Astrocyte (in vitro differentiated cells and primary cell): ENCODE measurements at regions not wholly inside any gene's neighbourhood (a gene's known extent, or its start where the extent isn't known, plus 50 kb on each side); places are given as distances from the start of the nearest gene placed in this dataset.
"Not testable (repeated sequence)": the region's sequence is repeated elsewhere in the genome, so short reads cannot be mapped to it uniquely, and the experiment has no call there.

Experiments
- DNase-seq: peaks from one replicate; pipeline ENCODE4 v3.0.0-alpha.2; 2010; ENCODE audit warnings: low read depth
- FAIRE-seq: peaks from 2 replicates; lab custom pipeline; 2011; peaks lifted over from hg19 to GRCh38; lab: Jason Lieb, UNC
- H2AFZ ChIP-seq: 2 replicates; pipeline ENCODE4 v1.6.0; 2012; ENCODE audit warnings: low read depth, low read length, inconsistent platforms
- H3K27ac ChIP-seq: 2 replicates; pipeline ENCODE4 v1.5.1; 2011; ENCODE audit warnings: low read depth, low read length, inconsistent platforms
- H3K27me3 ChIP-seq: 2 replicates; pipeline ENCODE4 v1.6.0; 2011; ENCODE audit warnings: low read length, inconsistent platforms; ENCODE audit not compliant: insufficient read depth
- H3K36me3 ChIP-seq: 2 replicates; pipeline ENCODE4 v1.5.1; 2011; ENCODE audit warnings: low read length, inconsistent platforms; ENCODE audit not compliant: insufficient read depth
- H3K4me1 ChIP-seq: 2 replicates; pipeline ENCODE4 v1.5.1; 2011; ENCODE audit warnings: low read length, inconsistent platforms; ENCODE audit not compliant: insufficient read depth
- H3K4me2 ChIP-seq: 2 replicates; pipeline ENCODE4 v1.6.0; 2012; ENCODE audit warnings: low read length, inconsistent platforms
- H3K4me3 ChIP-seq: 2 replicates; pipeline ENCODE4 v1.5.1; 2011; ENCODE audit warnings: low read depth, mild to moderate bottlenecking, low read length, inconsistent platforms; ENCODE audit not compliant: insufficient read depth
- H3K79me2 ChIP-seq: 2 replicates; pipeline ENCODE4 v1.6.0; 2012; ENCODE audit warnings: mild to moderate bottlenecking, low read length, inconsistent platforms; ENCODE audit not compliant: insufficient read depth
- H3K9ac ChIP-seq: 2 replicates; pipeline ENCODE4 v1.6.0; 2012; ENCODE audit warnings: mild to moderate bottlenecking, low read length, inconsistent platforms
- H3K9me3 ChIP-seq: 2 replicates; pipeline ENCODE4 v1.5.1; 2012; ENCODE audit warnings: low read depth, mild to moderate bottlenecking, low read length, inconsistent platforms; ENCODE audit not compliant: insufficient read depth
- H4K20me1 ChIP-seq: 2 replicates; pipeline ENCODE4 v1.6.0; 2012; ENCODE audit warnings: low read length, inconsistent platforms; ENCODE audit not compliant: insufficient read depth
- H3K27ac Mint-ChIP-seq: one replicate; pipeline ENCODE4 v1.8.0; 2021; ENCODE audit warnings: mild to moderate bottlenecking, mixed read lengths; ENCODE audit not compliant: unreplicated experiment
- H3K27me3 Mint-ChIP-seq: one replicate; pipeline ENCODE4 v1.8.0; 2021; ENCODE audit warnings: low read depth, mixed read lengths; ENCODE audit not compliant: unreplicated experiment
- H3K36me3 Mint-ChIP-seq: one replicate; pipeline ENCODE4 v1.8.0; 2021; ENCODE audit warnings: low read depth, mixed read lengths; ENCODE audit not compliant: unreplicated experiment
- H3K4me1 Mint-ChIP-seq: one replicate; pipeline ENCODE4 v1.8.0; 2021; ENCODE audit warnings: low read depth, mixed read lengths; ENCODE audit not compliant: unreplicated experiment
- H3K4me3 Mint-ChIP-seq: one replicate; pipeline ENCODE4 v1.8.0; 2021; ENCODE audit warnings: mild to moderate bottlenecking, moderate library complexity, mixed read lengths; ENCODE audit not compliant: unreplicated experiment
- H3K9me3 Mint-ChIP-seq: one replicate; pipeline ENCODE4 v1.8.0; 2021; ENCODE audit warnings: mild to moderate bottlenecking, mixed read lengths; ENCODE audit not compliant: unreplicated experiment

DNA sequence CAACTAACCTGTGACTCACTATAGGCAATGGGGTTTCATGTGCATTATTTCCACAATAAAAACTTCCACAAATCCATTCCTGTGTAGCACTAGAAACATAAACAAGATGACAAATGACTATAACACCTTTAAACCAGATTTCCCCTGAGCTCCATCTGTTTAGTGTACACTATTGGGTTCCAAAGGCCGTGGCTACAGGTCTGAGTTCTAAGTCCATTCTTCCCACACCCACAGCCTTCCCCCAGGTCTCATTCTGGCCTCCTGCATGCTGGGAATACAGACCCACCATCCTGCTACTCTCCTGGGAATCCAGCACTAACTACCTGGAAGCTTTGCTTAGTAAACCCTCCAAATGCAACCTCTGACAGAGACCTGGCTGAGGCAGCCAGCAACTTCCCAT lies 460.2 kb downstream of the RPIA start:
- not testable (repeated sequence) for H3K4me3 Mint-ChIP-seq, H3K9ac ChIP-seq, DNase-seq, H3K27ac ChIP-seq, H3K27me3 ChIP-seq, H3K36me3 ChIP-seq, H3K36me3 Mint-ChIP-seq, H3K27ac Mint-ChIP-seq, H3K79me2 ChIP-seq, H3K9me3 ChIP-seq, H3K4me1 ChIP-seq, H3K4me1 Mint-ChIP-seq, FAIRE-seq, H2AFZ ChIP-seq, H3K9me3 Mint-ChIP-seq, H3K4me2 ChIP-seq, H4K20me1 ChIP-seq, H3K4me3 ChIP-seq
- H3K27me3 Mint-ChIP-seq: peaks cover 18% of the 10 kb centered on the region

DNA sequence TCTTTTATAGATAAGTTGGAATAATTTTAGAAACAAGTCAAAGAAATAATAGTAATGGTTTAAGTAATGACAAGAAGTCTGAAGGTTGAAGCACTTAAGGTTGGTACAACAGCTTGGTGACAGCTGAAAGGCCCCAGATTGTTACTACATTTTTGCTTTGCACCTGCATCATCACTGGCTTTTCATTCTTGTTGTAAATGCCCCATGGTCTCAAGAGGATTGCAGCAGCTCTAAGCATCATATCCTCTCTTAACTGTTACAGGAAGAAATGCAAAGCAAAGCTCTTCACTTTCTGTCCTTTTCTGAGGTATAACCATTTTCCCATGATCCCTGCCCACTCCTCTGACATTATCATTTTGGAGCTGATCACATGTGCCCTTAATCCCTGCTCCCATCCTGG lies 461.0 kb downstream of the RPIA start:
- H3K36me3 Mint-ChIP-seq, H3K79me2 ChIP-seq, FAIRE-seq, H3K4me1 ChIP-seq, H3K4me1 Mint-ChIP-seq, H3K9ac ChIP-seq, H3K36me3 ChIP-seq, H3K4me3 ChIP-seq, H3K27ac Mint-ChIP-seq, H3K4me2 ChIP-seq, H3K4me3 Mint-ChIP-seq, H3K27ac ChIP-seq, H4K20me1 ChIP-seq, H2AFZ ChIP-seq, H3K9me3 Mint-ChIP-seq, DNase-seq, H3K27me3 ChIP-seq, H3K9me3 ChIP-seq: not testable (repeated sequence)
- peaks cover 18% of the 10 kb centered on the region for H3K27me3 Mint-ChIP-seq

DNA sequence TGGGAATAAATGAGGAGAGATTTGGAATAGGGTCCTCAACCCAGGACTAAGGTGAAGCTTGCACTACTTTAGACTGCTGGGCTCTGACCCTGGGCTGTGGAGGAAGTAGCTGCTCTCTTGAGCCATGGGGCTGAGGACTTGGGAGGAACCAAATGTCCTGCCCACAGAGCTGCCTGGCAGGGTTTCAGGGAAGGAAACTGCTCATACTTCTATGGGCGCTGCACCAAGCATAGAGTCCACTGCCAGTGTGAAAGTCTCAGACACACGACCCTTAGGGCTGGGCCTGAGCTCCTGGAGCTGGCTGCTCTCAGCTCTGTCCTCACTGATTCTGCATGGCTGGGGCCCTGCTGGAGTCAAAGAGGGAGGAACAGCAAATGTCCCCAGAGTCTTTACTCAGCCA lies 461.7 kb downstream of the RPIA start:
- not testable (repeated sequence) for H3K9me3 Mint-ChIP-seq, H3K4me1 Mint-ChIP-seq, H3K36me3 Mint-ChIP-seq

DNA sequence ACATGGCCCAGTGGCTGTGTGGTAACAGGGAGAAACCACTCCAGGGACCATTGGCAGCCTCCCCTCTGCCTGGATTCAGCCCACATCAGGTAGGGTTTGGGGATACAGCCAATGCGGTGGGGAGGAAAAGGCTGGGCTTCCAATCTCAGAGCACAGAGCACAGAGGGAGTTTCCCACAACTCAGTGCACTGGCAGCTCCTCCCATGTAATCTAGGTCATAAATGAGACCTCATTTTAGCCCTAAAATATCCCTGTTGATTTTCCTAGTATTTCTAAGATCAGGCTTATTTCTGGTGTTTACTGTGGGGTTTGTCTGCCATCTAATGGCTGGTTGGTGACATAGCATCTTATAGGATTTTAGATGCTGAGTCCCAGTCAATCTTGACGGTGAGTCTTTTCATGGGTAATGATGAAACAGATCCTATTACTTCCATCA lies 462.8 kb downstream of the RPIA start:
- H3K36me3 Mint-ChIP-seq, H3K36me3 ChIP-seq, H3K9ac ChIP-seq, H3K4me2 ChIP-seq, H3K27ac ChIP-seq, DNase-seq, H3K27me3 ChIP-seq, H3K9me3 ChIP-seq, H3K4me1 ChIP-seq, H3K79me2 ChIP-seq, H3K27ac Mint-ChIP-seq, H4K20me1 ChIP-seq, H3K4me1 Mint-ChIP-seq, H3K4me3 Mint-ChIP-seq, H2AFZ ChIP-seq, H3K9me3 Mint-ChIP-seq, H3K4me3 ChIP-seq: not testable (repeated sequence)
- peaks cover 15% of the 10 kb centered on the region for H3K27me3 Mint-ChIP-seq
- FAIRE-seq: peak; percentile 93

More for the DNA sequence above, 461.7 kb downstream of the RPIA start:
- H3K9me3 ChIP-seq, H3K79me2 ChIP-seq, H3K36me3 ChIP-seq, H3K27ac Mint-ChIP-seq, H3K9ac ChIP-seq, H4K20me1 ChIP-seq, H3K4me3 Mint-ChIP-seq, H3K27me3 ChIP-seq, H2AFZ ChIP-seq, H3K4me3 ChIP-seq, FAIRE-seq, H3K4me2 ChIP-seq, DNase-seq, H3K27ac ChIP-seq, H3K4me1 ChIP-seq: not testable (repeated sequence)
- H3K27me3 Mint-ChIP-seq: peaks cover 18% of the 10 kb centered on the region

DNA sequence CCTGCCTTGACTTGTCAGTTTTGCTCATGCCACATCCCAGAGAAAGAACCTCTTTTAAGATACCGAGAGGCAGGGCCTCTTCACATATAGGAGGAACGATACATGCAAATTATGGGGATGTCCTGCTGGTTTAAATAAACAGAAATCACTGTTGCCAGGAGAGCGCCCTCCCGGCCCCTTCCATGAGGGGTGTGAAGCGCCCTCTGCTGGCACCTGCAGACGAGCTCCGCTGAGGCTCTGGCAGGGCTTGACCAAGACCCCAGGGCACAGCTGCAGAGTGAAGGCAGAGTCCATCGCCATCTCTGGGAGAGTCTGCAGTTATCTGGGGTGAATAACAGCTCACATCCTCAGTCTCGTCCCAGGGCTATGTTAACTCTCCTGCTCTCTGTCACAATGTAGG lies 468.8 kb downstream of the RPIA start:
- not testable (repeated sequence) for H3K4me3 Mint-ChIP-seq, H4K20me1 ChIP-seq, H3K36me3 ChIP-seq, H3K9me3 ChIP-seq, H3K79me2 ChIP-seq, H3K4me3 ChIP-seq, H3K9me3 Mint-ChIP-seq, H3K36me3 Mint-ChIP-seq, H3K4me2 ChIP-seq, H3K27me3 ChIP-seq, DNase-seq, H3K9ac ChIP-seq, H3K4me1 ChIP-seq, H3K4me1 Mint-ChIP-seq, FAIRE-seq, H3K27ac ChIP-seq, H3K27ac Mint-ChIP-seq, H2AFZ ChIP-seq
- H3K27me3 Mint-ChIP-seq: peaks cover 11% of the 10 kb centered on the region

DNA sequence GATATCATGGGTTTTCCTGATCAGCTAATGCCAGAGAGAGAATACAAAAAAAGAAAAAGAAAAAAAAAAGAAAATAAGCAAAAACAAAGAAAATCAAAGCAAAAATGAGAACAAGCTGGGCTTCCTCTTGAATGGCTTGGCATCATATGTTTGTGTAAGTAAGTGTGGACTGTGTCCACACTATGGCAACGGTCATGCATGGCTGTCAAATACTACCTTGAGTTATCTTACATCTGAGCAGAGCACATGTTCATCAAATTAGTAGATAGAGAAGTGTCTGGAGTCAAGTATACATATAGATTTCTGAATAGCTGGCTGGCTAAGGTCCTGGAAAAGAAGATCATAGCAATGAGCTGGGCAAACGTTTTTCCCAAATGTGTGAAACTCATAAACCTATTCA lies 470.2 kb downstream of the RPIA start:
- not testable (repeated sequence) for H3K4me1 ChIP-seq, H3K4me1 Mint-ChIP-seq, H3K36me3 Mint-ChIP-seq, FAIRE-seq, DNase-seq, H3K79me2 ChIP-seq, H3K27me3 Mint-ChIP-seq, H3K27ac Mint-ChIP-seq, H3K9me3 ChIP-seq, H3K27ac ChIP-seq, H3K36me3 ChIP-seq, H3K4me3 ChIP-seq, H4K20me1 ChIP-seq, H3K4me3 Mint-ChIP-seq, H3K9ac ChIP-seq, H3K27me3 ChIP-seq, H2AFZ ChIP-seq, H3K9me3 Mint-ChIP-seq, H3K4me2 ChIP-seq
